Trophoblast cell (in vitro differentiated cells and primary cell): ENCODE measurements at regions not wholly inside any gene's neighbourhood (a gene's known extent, or its start where the extent isn't known, plus 50 kb on each side); places are given as distances from the start of the nearest gene placed in this dataset.

ENCODE experiments used
- DNase-seq, 2 donors: peaks; one replicate each; pipeline ENCODE4 v3.0.0-alpha.2; 2016
- H2AFZ ChIP-seq: 2 replicates; pipeline ENCODE4 v1.6.1; 2013; ENCODE audit warnings: low read length, moderate library complexity, mild to moderate bottlenecking; ENCODE audit not compliant: insufficient read depth, poor library complexity
- H2AK5ac ChIP-seq: 2 replicates; pipeline ENCODE4 v1.6.1; 2013; ENCODE audit warnings: mild to moderate bottlenecking, low read length
- H2BK120ac ChIP-seq: 2 replicates; pipeline ENCODE4 v1.6.1; 2013; ENCODE audit warnings: low read length, mild to moderate bottlenecking, moderate library complexity; ENCODE audit not compliant: insufficient read depth, poor library complexity
- H2BK12ac ChIP-seq: 2 replicates; pipeline ENCODE4 v1.6.1; 2013; ENCODE audit warnings: mild to moderate bottlenecking, low read length, moderate library complexity
- H2BK5ac ChIP-seq: 2 replicates; pipeline ENCODE4 v1.6.1; 2013; ENCODE audit warnings: low read length, low read depth, moderate library complexity, mild to moderate bottlenecking; ENCODE audit not compliant: poor library complexity
- H3K14ac ChIP-seq: 2 replicates; pipeline ENCODE4 v1.6.1; 2013; ENCODE audit warnings: mild to moderate bottlenecking, low read length
- H3K18ac ChIP-seq: 2 replicates; pipeline ENCODE4 v1.6.1; 2013; ENCODE audit warnings: mild to moderate bottlenecking, low read length
- H3K23ac ChIP-seq: 2 replicates; pipeline ENCODE4 v1.6.1; 2013; ENCODE audit warnings: low read length
- H3K27ac ChIP-seq: 2 replicates; pipeline ENCODE4 v1.5.1; 2013; ENCODE audit warnings: low read depth, mild to moderate bottlenecking, inconsistent platforms, low read length, moderate library complexity
- H3K27me3 ChIP-seq: 2 replicates; pipeline ENCODE4 v1.6.1; 2013; ENCODE audit warnings: inconsistent platforms, mild to moderate bottlenecking, low read length, moderate library complexity; ENCODE audit not compliant: insufficient read depth
- H3K36me3 ChIP-seq, 2 experiments: 1 replicate in 1 of 2; 2 replicates in 1 of 2; pipeline ENCODE4 v1.6.1; 2013; ENCODE audit warnings: low read length in 2 of 2, mild to moderate bottlenecking in 2 of 2, moderate library complexity in 1 of 2; ENCODE audit not compliant: insufficient read depth in 2 of 2, control insufficient read depth in 1 of 2
- H3K4ac ChIP-seq: 2 replicates; pipeline ENCODE4 v1.6.1; 2013; ENCODE audit warnings: low read depth, mild to moderate bottlenecking, low read length, moderate library complexity
- H3K4me1 ChIP-seq, 2 experiments: 1 replicate in 1 of 2; 2 replicates in 1 of 2; pipeline ENCODE4 v1.6.1; 2013; ENCODE audit warnings: low read length in 2 of 2, mild to moderate bottlenecking in 2 of 2, moderate library complexity in 1 of 2; ENCODE audit not compliant: insufficient read depth in 2 of 2, control insufficient read depth in 1 of 2
- H3K4me2 ChIP-seq: 2 replicates; pipeline ENCODE4 v1.6.1; 2013; ENCODE audit warnings: inconsistent platforms, mild to moderate bottlenecking, low read length, moderate library complexity
- H3K4me3 ChIP-seq: 2 replicates; pipeline ENCODE4 v1.5.1; 2013; ENCODE audit warnings: mild to moderate bottlenecking, low read depth, low read length, inconsistent platforms
- H3K79me1 ChIP-seq: one replicate; pipeline ENCODE4 v1.6.1; 2013; ENCODE audit warnings: low read length
- H3K79me2 ChIP-seq: 2 replicates; pipeline ENCODE4 v1.6.1; 2013; ENCODE audit warnings: low read length, mild to moderate bottlenecking; ENCODE audit not compliant: control insufficient read depth, insufficient read depth, poor library complexity
- H3K9ac ChIP-seq: 2 replicates; pipeline ENCODE4 v1.6.1; 2013; ENCODE audit warnings: mild to moderate bottlenecking, low read length
- H3K9me3 ChIP-seq: 2 replicates; pipeline ENCODE4 v1.6.1; 2013; ENCODE audit warnings: low read depth, mild to moderate bottlenecking, control low read depth, inconsistent platforms, low read length; ENCODE audit not compliant: insufficient read depth
- H4K12ac ChIP-seq: 2 replicates; pipeline ENCODE4 v1.6.1; 2013; ENCODE audit warnings: low read depth, mild to moderate bottlenecking, low read length, moderate library complexity
- H4K8ac ChIP-seq: 2 replicates; pipeline ENCODE4 v1.6.1; 2013; ENCODE audit warnings: low read depth, mild to moderate bottlenecking, low read length, moderate library complexity
- H4K91ac ChIP-seq: one replicate; pipeline ENCODE4 v1.6.1; 2013; ENCODE audit warnings: low read depth, mild to moderate bottlenecking, low read length, moderate library complexity
- WGBS: extraction: QIAGEN DNeasy Blood & Tissue Kit; methylation state at CpG from one replicate; pipeline ENCODE4 v1.1.7; 2013; ENCODE audit warnings: missing lambda C conversion rate; ENCODE audit not compliant: insufficient read length, insufficient coverage; ENCODE audit errors: extremely low coverage; 5-methylcytosine and 5-hydroxymethylcytosine counted together

DNA sequence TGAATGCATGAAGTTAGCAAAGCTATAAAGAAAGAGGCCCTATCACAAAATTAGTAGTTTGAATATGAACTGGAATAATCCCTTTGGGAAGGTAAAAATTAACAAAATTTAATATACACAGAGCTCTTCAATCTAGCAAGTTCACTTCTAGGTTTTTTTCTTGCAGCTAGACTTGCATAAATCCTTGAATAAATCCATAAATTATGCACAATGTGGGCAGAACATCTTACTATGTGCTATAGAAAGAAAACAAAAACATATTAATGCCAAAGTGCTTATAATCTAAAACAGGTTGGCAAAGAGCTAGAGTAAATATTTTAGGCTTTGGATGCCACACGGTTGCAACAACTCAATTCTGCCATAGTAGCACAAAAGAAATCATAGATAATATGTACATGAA, 138.5 kb upstream of the FREM1 start:
- Histone ChIP-seq H4K12ac (no peak overlapping the region), H3K79me1 (no peaks in the 10 kb centered on the region), H3K9me3 (no peaks in the 10 kb centered on the region), H3K4ac (no peak overlapping the region), H3K36me3 (no peaks in the 10 kb centered on the region), H3K4me1 (no peaks in the 10 kb centered on the region), H4K91ac (no peak overlapping the region), H3K14ac (no peak overlapping the region), H4K8ac (no peak overlapping the region), H2BK5ac (no peak overlapping the region), H3K23ac (no peak overlapping the region), H3K27ac (no peak overlapping the region), H3K79me2 (no peaks in the 10 kb centered on the region), H2AFZ (no peak overlapping the region), H2BK12ac (no peak overlapping the region), H3K27me3 (no peaks in the 10 kb centered on the region), H2AK5ac (no peak overlapping the region), H2BK120ac (no peak overlapping the region), H3K9ac (no peak overlapping the region), H3K4me2 (no peak overlapping the region), H3K18ac (no peak overlapping the region), H3K4me3 (no peak overlapping the region)
- no CpG with 5 or more reads among the region's 1 CpG for WGBS
- DNase-seq: no peak

DNA sequence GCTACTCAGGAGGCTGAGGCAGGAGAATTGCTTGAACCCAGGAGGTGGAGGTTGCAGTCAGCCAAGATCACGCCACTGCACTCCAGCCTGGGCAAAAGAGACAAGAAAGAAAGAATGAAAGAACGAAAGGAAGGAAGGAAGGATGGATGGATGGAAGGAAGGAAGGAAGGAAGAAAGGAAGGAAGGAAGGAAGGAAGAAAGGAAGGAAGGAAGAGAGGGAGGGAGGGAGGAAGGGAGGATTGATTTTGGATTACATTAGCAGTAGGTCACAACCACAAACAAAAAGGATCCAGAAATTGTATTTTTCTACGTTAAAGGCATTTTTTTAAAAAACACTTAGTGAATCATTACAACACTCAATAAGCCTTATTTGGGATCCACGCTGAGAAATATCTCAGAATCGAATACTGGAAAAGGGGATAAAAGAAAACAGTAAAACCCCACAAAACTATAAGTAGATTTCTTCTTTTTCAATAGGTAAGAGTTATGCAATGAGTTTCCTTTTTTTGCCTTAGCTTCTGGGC, 136.9 kb upstream of the FREM1 start:
- H4K12ac ChIP-seq: no peak overlapping the region
- H3K4me3 ChIP-seq: no peak overlapping the region
- no peak for DNase-seq
- no peak overlapping the region for H3K23ac ChIP-seq
- H3K9me3 ChIP-seq: no peaks in the 10 kb centered on the region
- H3K27ac ChIP-seq: no peak overlapping the region
- H4K91ac ChIP-seq: no peak overlapping the region
- no peak overlapping the region for H2AK5ac ChIP-seq
- H2BK12ac ChIP-seq: no peak overlapping the region
- no peak overlapping the region for H2BK5ac ChIP-seq
- no peaks in the 10 kb centered on the region for H3K4me1 ChIP-seq
- WGBS: 100% methylated on average over 1 of the region's 5 CpGs
- no peak overlapping the region for H4K8ac ChIP-seq
- no peak overlapping the region for H3K14ac ChIP-seq
- no peaks in the 10 kb centered on the region for H3K36me3 ChIP-seq
- H2AFZ ChIP-seq: no peak overlapping the region
- no peaks in the 10 kb centered on the region for H3K79me2 ChIP-seq
- no peaks in the 10 kb centered on the region for H3K79me1 ChIP-seq
- H3K18ac ChIP-seq: no peak overlapping the region
- H3K27me3 ChIP-seq: no peaks in the 10 kb centered on the region
- H2BK120ac ChIP-seq: no peak overlapping the region
- no peak overlapping the region for H3K4ac ChIP-seq
- H3K9ac ChIP-seq: no peak overlapping the region
- no peak overlapping the region for H3K4me2 ChIP-seq

DNA sequence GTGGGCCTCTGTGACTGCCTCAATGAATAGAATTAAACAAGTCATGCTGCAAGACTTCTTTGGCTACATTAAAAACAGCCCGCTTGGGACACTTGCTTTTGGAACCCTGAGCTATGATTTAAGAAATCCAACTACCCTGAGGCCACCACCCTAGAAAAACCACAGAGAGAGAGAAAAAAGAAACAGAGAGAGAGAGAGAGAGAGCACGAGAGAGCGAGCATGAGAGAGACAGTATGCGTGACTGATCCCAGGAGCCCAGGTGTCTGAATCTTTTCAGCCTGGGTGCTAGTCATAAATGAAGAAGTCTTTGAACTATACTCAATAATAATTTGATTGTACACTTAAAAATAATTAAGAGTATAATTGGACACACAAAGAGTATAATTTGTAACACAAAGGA, 123.1 kb upstream of the FREM1 start:
- no peak for DNase-seq
- no peaks in the 10 kb centered on the region for H3K9me3 ChIP-seq
- no peak overlapping the region for H3K4me2 ChIP-seq
- H4K91ac ChIP-seq: no peak overlapping the region
- no peak overlapping the region for H2BK5ac ChIP-seq
- no peaks in the 10 kb centered on the region for H3K36me3 ChIP-seq
- H4K8ac ChIP-seq: no peak overlapping the region
- no peak overlapping the region for H2AK5ac ChIP-seq
- H3K9ac ChIP-seq: no peak overlapping the region
- no peak overlapping the region for H3K4me3 ChIP-seq
- no peaks in the 10 kb centered on the region for H3K27me3 ChIP-seq
- H2AFZ ChIP-seq: no peak overlapping the region
- H3K18ac ChIP-seq: no peak overlapping the region
- H3K4me1 ChIP-seq: no peaks in the 10 kb centered on the region
- no peak overlapping the region for H3K27ac ChIP-seq
- no peak overlapping the region for H3K23ac ChIP-seq
- H3K4ac ChIP-seq: no peak overlapping the region
- H4K12ac ChIP-seq: no peak overlapping the region
- no CpG with 5 or more reads among the region's 4 CpGs for WGBS
- H2BK12ac ChIP-seq: no peak overlapping the region
- no peak overlapping the region for H3K14ac ChIP-seq
- no peaks in the 10 kb centered on the region for H3K79me2 ChIP-seq
- H3K79me1 ChIP-seq: no peaks in the 10 kb centered on the region
- no peak overlapping the region for H2BK120ac ChIP-seq

DNA sequence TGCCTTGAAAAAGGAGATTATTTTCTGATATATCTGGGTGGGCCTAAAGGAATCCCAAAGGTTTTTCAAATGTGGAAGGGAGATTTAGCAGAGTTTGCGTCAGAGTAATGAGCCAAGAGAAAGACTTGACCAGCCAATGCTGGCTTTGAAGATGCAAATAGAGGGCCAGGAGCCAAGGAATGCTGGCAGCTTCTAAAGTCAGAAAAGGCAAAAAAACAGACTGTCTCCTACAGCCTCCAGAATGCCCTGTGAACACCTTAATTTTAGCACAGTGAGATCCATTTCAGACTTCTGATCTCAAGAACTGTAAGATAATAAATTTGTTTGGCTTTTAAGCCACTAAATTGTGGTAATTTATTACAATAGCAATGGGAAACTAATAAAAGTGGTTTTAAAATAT, 122.6 kb upstream of the FREM1 start:
- H3K4me1 ChIP-seq: no peaks in the 10 kb centered on the region
- H3K4ac ChIP-seq: no peak overlapping the region
- no peak overlapping the region for H2AK5ac ChIP-seq
- no peak overlapping the region for H2AFZ ChIP-seq
- no peak overlapping the region for H3K27ac ChIP-seq
- H3K9me3 ChIP-seq: no peaks in the 10 kb centered on the region
- no peaks in the 10 kb centered on the region for H3K79me2 ChIP-seq
- no peak overlapping the region for H3K23ac ChIP-seq
- no peak for DNase-seq
- H3K14ac ChIP-seq: no peak overlapping the region
- H2BK12ac ChIP-seq: no peak overlapping the region
- H3K4me2 ChIP-seq: no peak overlapping the region
- no peaks in the 10 kb centered on the region for H3K27me3 ChIP-seq
- no peaks in the 10 kb centered on the region for H3K36me3 ChIP-seq
- no peak overlapping the region for H2BK120ac ChIP-seq
- no peak overlapping the region for H2BK5ac ChIP-seq
- no peak overlapping the region for H4K8ac ChIP-seq
- H4K12ac ChIP-seq: no peak overlapping the region
- no peaks in the 10 kb centered on the region for H3K79me1 ChIP-seq
- no peak overlapping the region for H3K9ac ChIP-seq
- H3K4me3 ChIP-seq: no peak overlapping the region
- no peak overlapping the region for H3K18ac ChIP-seq
- WGBS: no CpG with 5 or more reads among the region's 1 CpG
- H4K91ac ChIP-seq: no peak overlapping the region
